GM23338 (cell line): ENCODE measurements at regions not wholly inside any gene's neighbourhood (a gene's known extent, or its start where the extent isn't known, plus 50 kb on each side); places are given as distances from the start of the nearest gene placed in this dataset.

Experiments used
- ATAC-seq: fragments of 200-7000 bp; cut with Tn5 transposase; 3 replicates; pipeline ENCODE4 v1.9.1; 2020
- DNase-seq: peaks from one replicate; pipeline ENCODE4 v3.0.0-alpha.2; 2015; ENCODE audit warnings: low spot score
- H2AFZ ChIP-seq: fragments of 200-600 bp; sonication (generic); 2 replicates; pipeline ENCODE4 v1.8.0; 2016; ENCODE audit warnings: antibody characterized with exemption, mild to moderate bottlenecking, moderate library complexity
- H3F3A ChIP-seq: fragments of 200-600 bp; sonication (generic); replicated peaks from 2 replicates; pipeline ENCODE4 v1.8.0; 2017; ENCODE audit warnings: antibody characterized with exemption, mixed run types, low read depth
- H3K27ac ChIP-seq: fragments of 200-600 bp; sonication (generic); 2 replicates; pipeline ENCODE4 v1.6.1; 2016; ENCODE audit warnings: low read depth
- H3K27me3 ChIP-seq: fragments of 200-600 bp; sonication (generic); 2 replicates; pipeline ENCODE4 v1.8.0; 2016; ENCODE audit warnings: mild to moderate bottlenecking, mixed run types, moderate library complexity; ENCODE audit not compliant: insufficient read depth
- H3K36me3 ChIP-seq: fragments of 200-600 bp; sonication (generic); 2 replicates; pipeline ENCODE4 v1.8.0; 2016; ENCODE audit warnings: mild to moderate bottlenecking; ENCODE audit not compliant: insufficient read depth
- H3K4me1 ChIP-seq: fragments of 200-600 bp; sonication (generic); 2 replicates; pipeline ENCODE4 v1.8.0; 2016; ENCODE audit warnings: mild to moderate bottlenecking, moderate library complexity; ENCODE audit not compliant: insufficient read depth
- H3K4me2 ChIP-seq: fragments of 200-600 bp; sonication (generic); 2 replicates; pipeline ENCODE4 v1.7.1; 2017; ENCODE audit warnings: mixed run types
- H3K4me3 ChIP-seq: fragments of 200-600 bp; sonication (generic); 2 replicates; pipeline ENCODE4 v1.6.1; 2016; ENCODE audit warnings: mixed run types
- H3K79me2 ChIP-seq: fragments of 200-600 bp; sonication (generic); replicated peaks from 2 replicates; pipeline ENCODE4 v1.8.0; 2017; ENCODE audit warnings: mild to moderate bottlenecking; ENCODE audit not compliant: insufficient read depth
- H3K9me2 ChIP-seq: fragments of 200-600 bp; sonication (generic); 2 replicates; pipeline ENCODE4 v1.8.0; 2017; ENCODE audit not compliant: insufficient read depth
- H4K20me1 ChIP-seq: fragments of 200-600 bp; sonication (generic); replicated peaks from 2 replicates; pipeline ENCODE4 v1.8.0; 2017; ENCODE audit warnings: mild to moderate bottlenecking; ENCODE audit not compliant: insufficient read depth
- H3K27ac Mint-ChIP-seq: 2 replicates; pipeline ENCODE4 v1.8.0; 2020; ENCODE audit warnings: inconsistent platforms, mild to moderate bottlenecking, moderate library complexity, mixed read lengths
- H3K27me3 Mint-ChIP-seq: 3 replicates; pipeline ENCODE4 v1.8.0; 2022; ENCODE audit warnings: low read depth, mild to moderate bottlenecking, moderate library complexity, mixed read lengths, inconsistent platforms; ENCODE audit not compliant: insufficient read depth, poor library complexity
- H3K36me3 Mint-ChIP-seq: 3 replicates; pipeline ENCODE4 v1.8.0; 2021; ENCODE audit warnings: low read depth, mild to moderate bottlenecking, inconsistent platforms, moderate library complexity, mixed read lengths
- H3K4me1 Mint-ChIP-seq: 3 replicates; pipeline ENCODE4 v1.8.0; 2020; ENCODE audit warnings: mild to moderate bottlenecking, inconsistent platforms, mixed read lengths
- H3K4me3 Mint-ChIP-seq: 3 replicates; pipeline ENCODE4 v1.8.0; 2021; ENCODE audit warnings: moderate library complexity, mild to moderate bottlenecking, inconsistent platforms, mixed read lengths
- H3K9me3 Mint-ChIP-seq: 3 replicates; pipeline ENCODE4 v1.8.0; 2020; ENCODE audit warnings: moderate library complexity, mild to moderate bottlenecking, inconsistent platforms, mixed read lengths
- CREB1 ChIP-seq: fragments of 250-450 bp; sonication (Bioruptor Pico); IDR thresholded peaks from 2 replicates; pipeline ENCODE4 v1.5.0; 2020; ENCODE audit warnings: low read depth, mild to moderate bottlenecking, moderate library complexity
- CTCF ChIP-seq, 2 experiments: fragments of 200-600 bp in 1 of 2; sonication (generic) in 1 of 2; conservative IDR thresholded peaks; 2 replicates each; pipeline versions ENCODE4 v1.5.1 to v1.6.1; 2016 to 2017; ENCODE audit warnings: antibody characterized with exemption in 2 of 2, low read depth in 2 of 2, mild to moderate bottlenecking in 2 of 2, moderate library complexity in 1 of 2
- ETS1 ChIP-seq: IDR thresholded peaks from 2 replicates; pipeline ENCODE4 v1.6.1; 2016; ENCODE audit warnings: antibody characterized with exemption
- EZH2 ChIP-seq: fragments of 200-600 bp; sonication (generic); IDR thresholded peaks from one replicate; pipeline ENCODE4 v1.8.0; 2017; ENCODE audit warnings: antibody characterized with exemption, mild to moderate bottlenecking, low read depth; ENCODE audit not compliant: unreplicated experiment
- EZH2phosphoT487 ChIP-seq: fragments of 200-600 bp; sonication (generic); IDR thresholded peaks from one replicate; pipeline ENCODE4 v1.8.1; 2018; ENCODE audit warnings: antibody characterized with exemption; ENCODE audit not compliant: unreplicated experiment
- NANOG ChIP-seq: IDR thresholded peaks from 2 replicates; pipeline ENCODE4 v1.6.1; 2016; ENCODE audit warnings: antibody characterized with exemption, borderline replicate concordance
- POLR2AphosphoS5 ChIP-seq: IDR thresholded peaks from 2 replicates; pipeline ENCODE4 v1.6.1; 2016; ENCODE audit warnings: antibody characterized with exemption, low read depth
- STAT1 ChIP-seq: IDR thresholded peaks from one replicate; pipeline ENCODE4 v1.6.1; 2016; ENCODE audit warnings: antibody characterized with exemption; ENCODE audit not compliant: unreplicated experiment
- ZNF114 ChIP-seq: fragments of 250-450 bp; sonication (Bioruptor Pico); IDR thresholded peaks from 2 replicates; pipeline ENCODE4 v1.5.0; 2020; ENCODE audit warnings: mild to moderate bottlenecking, moderate library complexity
- ZNF331 ChIP-seq: fragments of 250-450 bp; sonication (Bioruptor Pico); IDR thresholded peaks from 2 replicates; pipeline ENCODE4 v1.5.0; 2020; ENCODE audit warnings: low read depth, mild to moderate bottlenecking, moderate library complexity
- ZNF462 ChIP-seq: fragments of 250-450 bp; sonication (Bioruptor Pico); IDR thresholded peaks from 2 replicates; pipeline ENCODE4 v1.5.0; 2020; ENCODE audit warnings: mild to moderate bottlenecking, moderate library complexity

GRCh38 chr7:85833066-85833465 is 646.2 kb upstream of the SEMA3D start (continued):
- no peak for TF ChIP-seq CTCF (conservative IDR thresholded peaks at IDR 0.05; ENCODE audit: low read depth in 2 of 2)
- TF ChIP-seq POLR2AphosphoS5 = no peak
- no peak for TF ChIP-seq ETS1
- no peak for TF ChIP-seq ZNF331
- TF ChIP-seq CREB1 (CRISPR knock-in tag) = no peak
- no peak for TF ChIP-seq EZH2
- TF ChIP-seq STAT1 = no peak
- TF ChIP-seq NANOG = no peak

GRCh38 chr7:85830982-85831381 is 644.1 kb upstream of the SEMA3D start:
- peaks cover 10% of the 10 kb centered on the region; the same call in 2 of the 3 replicates for H3K4me1 Mint-ChIP-seq
- Histone ChIP-seq H3K27ac (no peak overlapping the region), H3K79me2 (no peaks in the 10 kb centered on the region), H4K20me1 (no peaks in the 10 kb centered on the region), H3K4me3 (no peak overlapping the region), H3K4me2 (no peak overlapping the region), H3K4me1 (peaks cover 9% of the 10 kb centered on the region; the same call in 1 of the 2 replicates), H3F3A (no peaks in the 10 kb centered on the region), H3K36me3 (no peaks in the 10 kb centered on the region), H2AFZ (no peak overlapping the region), H3K9me2 (no peaks in the 10 kb centered on the region), H3K27me3 (no peaks in the 10 kb centered on the region)
- no peak overlapping the region for H3K4me3 Mint-ChIP-seq
- no peaks in the 10 kb centered on the region for H3K36me3 Mint-ChIP-seq
- H3K27ac Mint-ChIP-seq = no peak overlapping the region
- no peaks in the 10 kb centered on the region for H3K27me3 Mint-ChIP-seq
- no peak for DNase-seq
- no peak for ATAC-seq
- H3K9me3 Mint-ChIP-seq = no peaks in the 10 kb centered on the region
- TF ChIP-seq ZNF462 (CRISPR knock-in tag) (no peak), CTCF (conservative IDR thresholded peaks at IDR 0.05; ENCODE audit: low read depth in 2 of 2) (no peak), ZNF114 (CRISPR knock-in tag) (no peak), ZNF331 (no peak), EZH2 (no peak), EZH2phosphoT487 (no peak)
